ENCODE measurements at regions not wholly inside any gene's neighbourhood (a gene's known extent, or its start where the extent isn't known, plus 50 kb on each side); places are given as distances from the start of the nearest gene placed in this dataset.

GRCh38 chr12:58139894-58140293 is 198.5 kb downstream of the ATP23 start:
- intact Hi-C loops (cut with DNase I), result no loop called here
- TF ChIP-seq CTCF (IDR thresholded peaks at IDR 0.05), result no peak

GRCh38 chr12:58140395-58140794 is 199.0 kb downstream of the ATP23 start:
- no peak for DNase-seq (ENCODE audit: low spot score in 2 of 2)
- Histone ChIP-seq H3K4me1 (no peaks in the 10 kb centered on the region), H3K27ac (no peak overlapping the region), H3K4me3 (no peak overlapping the region), H3K36me3 (no peaks in the 10 kb centered on the region), H3K27me3 (no peaks in the 10 kb centered on the region), H3K9me3 (peaks cover 0 to 8% of the 10 kb centered on the region in 2 donors)
- intact Hi-C loops (cut with DNase I), result no loop called here
- no peak for TF ChIP-seq CTCF (IDR thresholded peaks at IDR 0.05)

More at GRCh38 chr12:58139894-58140293, 198.5 kb downstream of the ATP23 start:
- no peak for DNase-seq (ENCODE audit: low spot score in 2 of 2)
- H3K36me3 ChIP-seq, result no peaks in the 10 kb centered on the region
- no peaks in the 10 kb centered on the region for H3K27me3 ChIP-seq
- no peak overlapping the region for H3K27ac ChIP-seq
- H3K4me1 ChIP-seq, result no peaks in the 10 kb centered on the region
- peaks cover 0 to 3% of the 10 kb centered on the region in 2 donors for H3K9me3 ChIP-seq
- no peak overlapping the region for H3K4me3 ChIP-seq

GRCh38 chr12:58142991-58143390 is 201.6 kb downstream of the ATP23 start:
- H3K9me3 ChIP-seq, result peaks cover 0 to 9% of the 10 kb centered on the region in 2 donors
- H3K27me3 ChIP-seq, result no peaks in the 10 kb centered on the region
- no peak for TF ChIP-seq CTCF (IDR thresholded peaks at IDR 0.05)
- DNase-seq (ENCODE audit: low spot score in 2 of 2), result no peak
- H3K4me1 ChIP-seq, result no peaks in the 10 kb centered on the region
- no peaks in the 10 kb centered on the region for H3K36me3 ChIP-seq
- intact Hi-C loops (cut with DNase I), result no loop called here
- no peak overlapping the region for H3K27ac ChIP-seq
- no peak overlapping the region for H3K4me3 ChIP-seq

- H3K27me3 ChIP-seq, result no peaks in the 10 kb centered on the region
- H3K36me3 ChIP-seq, result no peaks in the 10 kb centered on the region
- TF ChIP-seq CTCF (IDR thresholded peaks at IDR 0.05), result no peak
- DNase-seq (ENCODE audit: low spot score in 2 of 2), result no peak
- intact Hi-C loops (cut with DNase I), result no loop called here
- H3K9me3 ChIP-seq, result peaks cover 0 to 9% of the 10 kb centered on the region in 2 donors
- H3K4me3 ChIP-seq, result no peak overlapping the region
- no peaks in the 10 kb centered on the region for H3K4me1 ChIP-seq
- no peak overlapping the region for H3K27ac ChIP-seq
Measured at GRCh38 chr12:58143498-58143995, 202.2 kb downstream of the ATP23 start.

GRCh38 chr12:58148405-58148804 is 207.0 kb downstream of the ATP23 start:
- intact Hi-C loops (cut with DNase I), result no loop called here
- no peaks in the 10 kb centered on the region for H3K36me3 ChIP-seq
- no peak for DNase-seq (ENCODE audit: low spot score in 2 of 2)

More at GRCh38 chr12:58148405-58148804, 207.0 kb downstream of the ATP23 start:
- Histone ChIP-seq H3K9me3 (peaks cover 0 to 9% of the 10 kb centered on the region in 2 donors), H3K27ac (no peak overlapping the region), H3K4me3 (no peak overlapping the region), H3K27me3 (no peaks in the 10 kb centered on the region), H3K4me1 (no peaks in the 10 kb centered on the region)
- no peak for TF ChIP-seq CTCF (IDR thresholded peaks at IDR 0.05)
